ENCODE measurements at regions not wholly inside any gene's neighbourhood (a gene's known extent, or its start where the extent isn't known, plus 50 kb on each side); places are given as distances from the start of the nearest gene placed in this dataset.

GRCh38 chr16:25633549-25633948 lies 58.2 kb upstream of the HS3ST4 start:
- no peaks in the 10 kb centered on the region for H4K20me1 ChIP-seq (ENCODE audit: insufficient read depth, low read length)
- H3K9me2 ChIP-seq (ENCODE audit: low read depth, low read length) = no peaks in the 10 kb centered on the region
- H3K9ac ChIP-seq (ENCODE audit: low read length) = no peak overlapping the region
- TF ChIP-seq CTCF (IDR thresholded peaks at IDR 0.05; ENCODE audit: low read length) (no peak), EZH2 (IDR thresholded peaks at IDR 0.05; ENCODE audit: borderline replicate concordance, low read length) (no peak)
- H3F3A ChIP-seq (ENCODE audit: insufficient read depth, low read length) = no peaks in the 10 kb centered on the region
- H3K79me2 ChIP-seq (ENCODE audit: insufficient read depth, low read length) = no peaks in the 10 kb centered on the region
- no peaks in the 10 kb centered on the region for H3K4me1 ChIP-seq (ENCODE audit: insufficient read depth, low read length, severe bottlenecking)
- no peak overlapping the region for H3K4me3 ChIP-seq (ENCODE audit: low read depth, low read length, poor library complexity, severe bottlenecking)
- H3K4me2 ChIP-seq (ENCODE audit: low read length) = no peak overlapping the region
- H3K27ac ChIP-seq (ENCODE audit: low read depth, low read length, poor library complexity, severe bottlenecking) = no peak overlapping the region
- H3K9me3 ChIP-seq (ENCODE audit: low read length) = no peaks in the 10 kb centered on the region
- H3K27me3 ChIP-seq (ENCODE audit: insufficient read depth, low read length) = no peaks in the 10 kb centered on the region
- no peaks in the 10 kb centered on the region for H3K36me3 ChIP-seq (ENCODE audit: insufficient read depth, low read length)
- H2AFZ ChIP-seq (ENCODE audit: low read length) = no peak overlapping the region

GRCh38 chr16:25628766-25629165 lies 63.0 kb upstream of the HS3ST4 start:
- no peaks in the 10 kb centered on the region for H4K20me1 ChIP-seq (ENCODE audit: insufficient read depth, low read length)
- no peaks in the 10 kb centered on the region for H3K9me2 ChIP-seq (ENCODE audit: low read depth, low read length)
- no peak overlapping the region for H3K4me2 ChIP-seq (ENCODE audit: low read length)
- no peaks in the 10 kb centered on the region for H3K4me1 ChIP-seq (ENCODE audit: insufficient read depth, low read length, severe bottlenecking)
- no peaks in the 10 kb centered on the region for H3K9me3 ChIP-seq (ENCODE audit: low read length)
- H2AFZ ChIP-seq (ENCODE audit: low read length) = no peak overlapping the region
- no peaks in the 10 kb centered on the region for H3K79me2 ChIP-seq (ENCODE audit: insufficient read depth, low read length)
- H3K27me3 ChIP-seq (ENCODE audit: insufficient read depth, low read length) = no peaks in the 10 kb centered on the region
- no peaks in the 10 kb centered on the region for H3K36me3 ChIP-seq (ENCODE audit: insufficient read depth, low read length)
- no peak overlapping the region for H3K27ac ChIP-seq (ENCODE audit: low read depth, low read length, poor library complexity, severe bottlenecking)
- no peak overlapping the region for H3K4me3 ChIP-seq (ENCODE audit: low read depth, low read length, poor library complexity, severe bottlenecking)
- H3F3A ChIP-seq (ENCODE audit: insufficient read depth, low read length) = no peaks in the 10 kb centered on the region
- no peak overlapping the region for H3K9ac ChIP-seq (ENCODE audit: low read length)
- no peak for TF ChIP-seq EZH2 (IDR thresholded peaks at IDR 0.05; ENCODE audit: borderline replicate concordance, low read length)
- TF ChIP-seq CTCF (IDR thresholded peaks at IDR 0.05; ENCODE audit: low read length) = no peak

GRCh38 chr16:25627641-25628040 lies 64.1 kb upstream of the HS3ST4 start:
- H3K9ac ChIP-seq (ENCODE audit: low read length) = no peak overlapping the region
- no peaks in the 10 kb centered on the region for H3K4me1 ChIP-seq (ENCODE audit: insufficient read depth, low read length, severe bottlenecking)
- H3K9me3 ChIP-seq (ENCODE audit: low read length) = no peaks in the 10 kb centered on the region
- no peaks in the 10 kb centered on the region for H3K79me2 ChIP-seq (ENCODE audit: insufficient read depth, low read length)
- H3K27ac ChIP-seq (ENCODE audit: low read depth, low read length, poor library complexity, severe bottlenecking) = no peak overlapping the region
- H3K4me3 ChIP-seq (ENCODE audit: low read depth, low read length, poor library complexity, severe bottlenecking) = no peak overlapping the region
- no peaks in the 10 kb centered on the region for H3K27me3 ChIP-seq (ENCODE audit: insufficient read depth, low read length)
- H3K36me3 ChIP-seq (ENCODE audit: insufficient read depth, low read length) = no peaks in the 10 kb centered on the region
- TF ChIP-seq EZH2 (IDR thresholded peaks at IDR 0.05; ENCODE audit: borderline replicate concordance, low read length) (no peak), CTCF (IDR thresholded peaks at IDR 0.05; ENCODE audit: low read length) (no peak)
- no peak overlapping the region for H2AFZ ChIP-seq (ENCODE audit: low read length)
- no peaks in the 10 kb centered on the region for H3K9me2 ChIP-seq (ENCODE audit: low read depth, low read length)
- no peak overlapping the region for H3K4me2 ChIP-seq (ENCODE audit: low read length)
- H4K20me1 ChIP-seq (ENCODE audit: insufficient read depth, low read length) = no peaks in the 10 kb centered on the region
- H3F3A ChIP-seq (ENCODE audit: insufficient read depth, low read length) = no peaks in the 10 kb centered on the region
